ENCODE measurements at regions not wholly inside any gene's neighbourhood (a gene's known extent, or its start where the extent isn't known, plus 50 kb on each side); places are given as distances from the start of the nearest gene placed in this dataset.

DNA sequence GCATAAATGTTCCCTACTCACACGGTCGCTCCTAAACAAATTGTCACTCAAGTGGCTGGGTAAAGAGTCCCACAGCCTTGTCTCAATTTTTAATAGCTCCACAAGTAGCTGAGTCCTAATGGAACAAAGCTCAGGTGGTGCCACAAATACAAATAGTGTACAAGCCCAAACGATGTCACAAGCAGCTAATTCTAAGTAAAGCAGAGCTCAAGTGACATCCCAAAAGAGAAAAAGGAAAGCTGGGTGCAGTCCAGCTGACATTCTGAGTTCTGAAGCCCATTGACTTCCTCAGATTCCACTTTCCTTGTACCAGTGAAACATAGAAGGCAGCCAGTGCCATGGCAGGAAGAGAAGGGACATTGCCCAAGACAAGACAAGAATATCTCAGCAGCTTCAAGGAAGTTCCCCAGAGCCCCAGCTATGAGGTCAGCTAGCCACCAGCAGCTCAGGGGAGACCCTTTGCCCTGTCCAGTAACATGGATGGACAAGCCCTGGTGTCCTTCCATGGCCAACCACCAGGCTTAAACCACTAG, 231.2 kb upstream of the SGCD start:
- DNase-seq: no peak

DNA sequence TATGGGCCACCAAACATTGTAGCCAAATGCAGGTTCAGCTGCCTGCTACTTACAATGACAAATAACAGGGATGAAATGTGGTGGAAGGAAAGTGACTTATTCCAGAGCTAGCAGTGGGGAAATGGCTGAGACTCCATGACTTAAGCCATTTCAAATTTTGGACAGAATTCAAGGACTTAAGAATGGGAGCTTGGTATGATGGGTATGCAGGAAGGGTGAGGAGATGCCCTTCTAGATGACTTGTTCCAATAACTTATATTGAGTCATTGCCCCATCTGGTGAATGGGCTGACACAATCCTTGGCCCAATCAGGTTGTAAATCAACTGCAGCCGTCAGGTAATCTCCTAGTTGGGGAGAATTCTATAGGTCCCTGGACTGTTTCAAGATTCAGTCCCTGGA, 230.7 kb upstream of the SGCD start:
- no peak for DNase-seq

DNA sequence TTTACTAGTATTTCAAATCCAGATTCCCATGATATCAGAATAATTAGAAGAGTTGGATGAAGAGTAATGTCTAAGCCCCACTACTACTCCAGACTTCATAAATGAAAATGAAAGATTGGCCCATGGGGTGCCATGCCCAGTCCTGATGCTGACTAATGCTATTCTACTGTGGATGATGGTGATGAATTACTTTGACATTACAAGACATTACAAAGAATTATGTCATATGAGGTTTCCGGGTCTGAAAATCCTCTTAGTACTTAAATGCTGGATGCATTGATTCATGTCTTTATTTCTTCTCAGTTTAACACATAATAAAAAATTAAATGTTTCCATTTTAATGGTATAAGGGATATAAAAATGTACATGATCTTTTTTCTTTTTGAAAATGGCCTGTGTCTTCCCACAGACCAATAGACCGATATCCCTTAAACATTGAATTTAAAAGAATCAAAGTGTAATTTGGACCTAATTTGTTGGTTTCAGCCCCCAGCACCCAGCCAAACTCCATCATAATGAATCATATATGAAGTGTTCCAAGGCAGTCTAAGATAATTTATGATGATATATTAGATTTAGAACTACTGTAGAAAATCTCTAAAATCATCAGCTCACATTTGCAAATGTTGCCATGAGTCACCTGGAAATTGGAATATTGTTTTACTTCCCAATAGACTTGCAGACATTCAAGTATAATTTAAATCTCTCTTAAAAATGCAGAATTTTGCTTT, 223.6 kb upstream of the SGCD start:
- no peak for DNase-seq

DNA sequence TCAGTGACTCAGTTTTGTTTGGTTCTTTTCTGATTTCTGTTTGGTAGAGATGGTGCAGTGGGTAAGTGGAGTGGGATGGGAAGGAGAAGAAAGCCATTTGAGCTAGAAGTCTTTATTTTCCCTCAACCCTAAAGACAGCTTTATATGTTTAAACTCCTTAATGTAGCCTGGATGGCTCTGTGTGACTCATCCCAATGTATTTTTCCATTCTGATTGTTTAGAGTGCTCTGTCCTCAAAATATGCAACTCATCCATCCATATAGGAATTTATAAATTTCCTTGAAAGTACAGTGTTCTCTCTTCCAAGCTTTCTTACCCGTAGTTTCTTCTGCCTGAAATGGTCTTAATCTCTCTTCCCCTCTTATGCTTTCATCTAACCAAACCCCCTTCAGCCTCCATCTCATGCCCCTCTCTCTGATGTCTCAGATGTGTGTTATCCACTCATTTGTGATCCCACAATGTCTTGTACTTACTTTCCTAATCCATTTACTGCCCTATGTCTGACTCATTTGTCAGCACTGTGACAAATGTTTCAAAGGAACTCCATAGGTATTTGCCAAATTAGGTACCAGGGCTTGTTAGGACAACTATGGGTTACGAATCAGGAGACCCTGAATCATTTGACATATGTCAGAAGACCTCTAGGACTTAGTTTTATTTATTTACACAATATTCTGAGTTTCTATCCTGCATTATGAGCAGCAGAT, 217.5 kb upstream of the SGCD start:
- DNase-seq: no peak

DNA sequence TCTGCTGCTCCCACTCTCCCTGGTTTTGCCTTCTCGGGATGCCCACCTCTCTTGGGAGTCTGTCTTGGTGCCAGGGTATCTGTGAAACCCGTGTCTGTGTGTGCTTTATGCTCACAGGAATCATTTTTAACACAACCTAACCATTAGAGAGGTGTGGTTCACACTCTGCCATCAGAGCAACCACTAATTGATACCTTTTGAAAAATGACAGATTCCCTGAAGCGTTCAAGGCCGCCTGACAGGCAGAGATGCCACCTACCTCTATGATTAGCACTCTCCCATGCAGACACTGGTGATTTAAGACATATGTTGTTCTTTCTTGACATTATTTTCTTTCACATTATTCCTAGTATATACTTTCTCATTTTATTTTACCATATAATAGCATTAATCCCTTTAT, 207.3 kb upstream of the SGCD start:
- no peak for DNase-seq

DNA sequence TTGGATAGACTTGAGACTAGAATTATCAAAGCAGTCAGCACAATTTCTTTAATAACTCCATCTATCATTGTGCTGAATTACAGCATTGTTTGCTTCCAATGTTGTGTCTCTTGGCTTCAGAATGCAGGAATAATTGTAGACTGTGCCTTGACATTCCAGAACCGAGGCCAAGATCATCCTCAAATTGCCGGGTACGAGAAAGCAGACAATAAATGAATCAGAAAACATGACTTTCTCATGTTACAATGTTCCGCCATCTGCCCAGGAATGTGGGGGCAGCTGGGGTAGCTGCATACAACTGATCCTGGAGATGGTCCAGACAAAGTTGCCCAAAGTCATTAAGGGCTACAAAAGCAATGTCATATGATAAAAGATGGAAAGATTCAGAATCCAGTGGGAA, 206.2 kb upstream of the SGCD start:
- DNase-seq: no peak

DNA sequence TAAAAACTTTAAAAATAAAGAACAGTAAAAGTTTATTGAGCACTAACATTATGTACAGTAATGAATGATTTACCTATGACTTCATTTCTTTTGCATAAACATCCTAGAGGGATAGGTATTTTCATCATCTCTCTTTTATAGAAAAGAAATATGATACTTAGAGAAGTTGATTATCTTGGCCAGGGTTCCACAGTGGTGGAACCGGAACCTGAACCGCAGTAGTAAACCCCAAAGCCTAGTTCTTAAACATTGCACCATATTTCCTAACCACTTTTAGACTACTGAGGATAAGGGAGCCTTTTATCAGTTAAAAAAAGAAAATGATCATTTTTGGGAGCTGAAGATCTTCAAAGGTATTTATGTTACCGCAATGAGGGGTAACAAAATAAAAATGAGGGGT, 205.7 kb upstream of the SGCD start:
- DNase-seq: no peak

DNA sequence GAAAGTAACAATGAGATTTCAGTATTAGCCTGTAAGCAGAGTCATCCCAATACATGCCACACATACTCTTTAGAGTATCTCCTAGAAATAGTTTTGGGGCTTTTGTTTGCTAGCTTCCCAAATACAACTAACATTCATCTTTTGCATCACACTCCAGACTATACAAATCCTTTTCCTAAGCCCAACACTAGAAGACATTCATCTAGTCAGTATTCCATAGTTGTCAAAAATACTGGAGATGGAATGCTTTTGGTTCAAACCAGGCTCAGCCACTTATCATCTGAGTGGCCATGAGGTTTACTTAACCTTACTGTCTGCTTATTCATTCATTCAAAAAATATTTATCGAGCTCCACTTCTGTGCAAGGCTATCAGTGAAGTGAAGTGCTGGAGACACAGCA, 205.1 kb upstream of the SGCD start:
- no peak for DNase-seq

DNA sequence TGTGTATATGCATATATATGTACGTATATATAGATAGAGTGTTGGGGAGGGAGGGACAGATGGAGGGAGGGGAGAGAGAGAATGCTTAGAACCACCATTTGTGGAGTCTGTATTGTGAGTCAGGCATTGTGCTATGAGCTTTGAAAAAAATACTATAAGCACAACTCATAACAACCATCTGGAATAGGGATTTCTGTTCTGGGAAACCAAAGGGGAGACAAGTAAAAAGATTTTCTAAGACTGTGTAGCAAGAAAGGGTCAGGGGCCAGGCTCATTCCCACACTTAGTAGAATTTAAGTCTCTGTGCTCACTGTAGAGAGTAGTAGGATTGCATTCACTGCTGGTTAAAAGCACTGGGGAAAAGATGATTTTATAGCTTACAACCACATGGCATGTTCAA, 202.3 kb upstream of the SGCD start:
- DNase-seq: no peak

DNA sequence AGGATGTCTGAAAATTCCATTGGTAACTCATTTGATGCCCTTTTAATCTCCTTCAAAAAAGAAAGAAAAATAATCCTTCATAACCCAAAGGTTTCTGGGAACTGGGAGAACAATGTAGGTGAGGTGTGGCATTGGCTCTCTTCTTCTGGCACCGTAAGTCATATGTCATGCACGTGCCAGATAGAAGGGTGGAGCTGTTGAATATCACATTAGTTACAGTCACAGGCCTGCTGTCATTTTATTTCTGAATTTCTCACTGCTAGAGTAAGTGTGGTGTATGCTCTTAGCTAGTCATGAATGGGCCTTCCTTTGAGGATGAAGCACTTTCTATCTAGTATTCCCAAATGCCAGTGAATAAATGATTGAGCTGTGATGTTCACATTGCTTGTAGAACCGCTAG, 201.8 kb upstream of the SGCD start:
- DNase-seq: no peak

DNA sequence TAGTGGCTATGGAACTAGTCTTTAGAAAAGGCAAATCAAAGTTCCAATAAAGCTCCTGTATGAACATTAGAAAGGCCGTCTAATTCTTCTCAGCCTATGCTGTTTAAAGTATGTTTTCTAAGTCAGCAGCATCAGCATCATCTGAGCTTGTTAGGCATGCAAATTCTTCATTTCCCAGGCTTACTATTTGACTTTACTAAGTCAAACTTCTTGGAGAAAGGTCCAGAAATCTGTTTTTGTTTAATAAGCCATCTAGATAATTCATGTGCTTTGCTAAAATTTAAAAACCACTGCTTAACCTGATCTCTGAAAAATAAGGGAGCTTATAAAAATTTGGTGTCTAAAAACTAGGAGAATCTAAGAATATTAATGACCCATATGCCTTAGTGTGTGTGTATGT, 200.2 kb upstream of the SGCD start:
- no peak for DNase-seq

DNA sequence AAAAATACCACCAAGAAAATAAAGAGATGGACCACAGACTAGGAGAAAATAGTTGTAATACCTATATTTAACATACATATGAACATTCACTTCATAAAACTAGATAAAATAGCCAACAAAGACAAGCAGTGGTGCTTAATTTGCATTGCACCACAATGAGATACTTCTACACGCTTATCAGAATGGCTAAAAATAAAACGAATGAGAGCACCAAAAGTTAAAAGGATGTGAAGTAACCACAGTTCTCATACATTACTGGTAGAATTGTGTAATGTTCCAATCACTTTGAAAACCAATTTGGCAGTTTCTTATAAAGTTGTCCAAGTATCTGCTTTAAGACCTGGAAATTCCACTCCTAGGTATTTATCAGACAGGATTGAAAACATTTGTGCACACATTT, 198.9 kb upstream of the SGCD start:
- DNase-seq: no peak

DNA sequence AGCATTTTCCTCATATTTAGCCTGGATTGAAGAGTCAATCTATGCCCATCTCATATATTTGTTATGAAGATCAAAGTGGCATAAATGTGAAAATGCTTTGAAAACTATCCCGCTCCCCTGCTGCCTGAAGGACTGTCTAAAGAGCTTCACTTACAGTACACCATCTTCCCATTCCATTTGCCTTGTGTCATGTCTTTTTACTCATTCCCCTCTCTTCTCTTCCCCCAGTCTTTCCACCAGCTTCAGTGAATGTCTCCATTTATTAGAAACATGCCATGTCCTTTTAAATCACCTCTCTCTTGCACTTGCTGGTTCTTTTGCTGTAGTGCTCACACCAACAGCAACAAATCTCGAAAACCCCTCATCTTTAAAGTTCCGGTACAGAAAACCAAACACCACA, 192.7 kb upstream of the SGCD start:
- no peak for DNase-seq

DNA sequence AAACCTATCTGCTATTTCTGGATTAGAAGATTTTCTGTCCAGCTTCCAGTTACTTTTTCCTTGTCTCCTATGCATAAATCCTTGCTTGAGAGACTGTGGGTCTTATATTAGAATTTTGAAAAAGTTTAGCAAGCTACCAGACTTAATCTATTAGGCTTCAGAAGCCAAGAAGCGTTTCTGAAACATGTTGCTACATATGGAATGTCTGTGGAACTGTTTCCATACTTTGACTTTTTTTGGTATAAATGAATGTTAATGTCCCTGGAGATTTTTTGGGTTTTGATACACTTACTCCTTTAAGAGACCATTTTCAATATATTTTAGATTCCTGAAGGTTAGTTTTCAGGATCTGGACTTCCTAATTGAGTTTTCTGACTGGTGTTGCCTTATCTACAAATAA, 191.4 kb upstream of the SGCD start:
- DNase-seq: no peak

DNA sequence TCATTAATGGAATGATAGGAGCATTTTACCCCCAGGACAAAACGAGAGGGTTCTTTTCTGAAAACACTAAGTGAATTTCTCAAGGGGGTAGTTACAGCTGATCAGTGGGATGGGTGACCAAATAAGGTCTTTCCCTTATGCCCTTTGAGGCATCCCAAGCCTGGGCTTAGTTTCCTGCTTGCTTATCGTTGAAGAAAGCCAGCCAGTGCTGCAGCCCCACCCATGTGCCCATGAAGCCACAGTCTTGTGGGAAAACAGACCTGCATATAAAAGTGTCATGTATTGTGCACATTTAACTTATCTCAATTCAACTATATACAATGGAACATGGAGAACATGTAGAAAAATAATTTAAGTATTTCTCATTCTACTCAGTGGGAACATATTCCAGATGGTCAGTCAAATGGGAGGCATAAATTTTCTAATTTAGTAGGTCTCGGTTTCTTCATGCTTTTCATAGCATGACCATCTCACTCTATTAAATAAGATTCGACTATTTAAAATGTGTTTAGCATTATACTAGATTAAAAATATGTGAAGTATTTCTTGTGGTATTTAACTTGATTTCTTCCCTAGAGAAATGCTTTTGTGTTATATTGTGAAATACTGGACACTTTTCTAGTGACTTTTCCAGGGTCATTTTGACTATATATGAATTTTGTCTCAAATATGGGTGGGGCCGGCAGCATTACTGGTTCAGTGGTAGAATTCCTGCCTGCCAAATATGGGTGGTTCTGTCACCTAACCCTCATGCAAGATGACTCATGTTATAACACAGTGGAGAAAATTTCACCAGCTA, 189.7 kb upstream of the SGCD start:
- no peak for DNase-seq

DNA sequence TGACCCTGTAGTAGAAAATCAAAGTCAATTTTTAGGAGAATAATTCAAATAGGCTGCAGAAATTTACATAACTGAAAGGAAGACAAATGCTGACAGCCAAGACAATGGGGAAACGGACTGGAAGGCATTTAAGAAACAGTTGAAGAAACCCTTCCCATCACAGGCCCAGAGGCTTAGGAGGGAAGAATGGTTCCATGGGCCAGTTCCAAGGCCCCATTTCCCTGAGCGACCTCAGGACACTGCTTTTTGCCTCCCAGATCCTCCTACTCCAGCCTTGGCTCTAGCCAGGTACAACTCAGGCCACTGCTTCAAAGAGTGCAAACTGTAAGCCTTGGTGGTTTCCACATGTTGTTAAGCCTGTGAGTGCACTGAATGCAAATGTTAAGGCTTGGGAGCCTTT, 184.1 kb upstream of the SGCD start:
- no peak for DNase-seq

DNA sequence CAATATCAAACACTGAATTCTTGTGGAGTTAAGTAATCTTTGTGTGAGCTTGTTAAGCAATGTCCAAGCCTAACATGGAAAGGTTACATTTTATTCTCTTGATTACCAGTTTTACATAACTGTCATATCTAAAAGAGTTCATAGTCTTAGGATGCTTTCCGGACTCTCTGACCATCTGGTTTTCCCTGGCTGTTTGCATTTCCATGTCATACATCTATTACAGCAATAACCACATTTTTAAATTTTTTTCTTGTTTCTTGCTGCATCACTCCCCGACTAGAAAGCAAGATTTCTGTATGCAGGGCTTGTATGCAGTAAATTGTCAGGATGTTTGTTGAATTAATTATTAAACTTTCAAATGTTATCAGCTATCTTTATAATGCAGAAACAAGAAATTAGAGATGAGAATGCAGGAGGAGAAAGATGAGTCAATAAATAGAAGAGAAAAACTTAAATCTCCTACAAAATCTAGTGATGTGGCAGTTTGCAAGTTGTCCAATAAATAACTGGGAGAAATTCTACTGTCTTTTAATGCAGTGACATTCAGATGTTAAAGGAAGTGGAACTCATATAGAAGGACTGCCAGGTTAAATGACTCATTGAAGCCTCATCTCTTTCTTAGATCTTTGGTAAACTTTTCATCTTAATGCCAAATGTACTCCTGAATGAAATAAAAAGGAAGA, 179.6 kb upstream of the SGCD start:
- no peak for DNase-seq

DNA sequence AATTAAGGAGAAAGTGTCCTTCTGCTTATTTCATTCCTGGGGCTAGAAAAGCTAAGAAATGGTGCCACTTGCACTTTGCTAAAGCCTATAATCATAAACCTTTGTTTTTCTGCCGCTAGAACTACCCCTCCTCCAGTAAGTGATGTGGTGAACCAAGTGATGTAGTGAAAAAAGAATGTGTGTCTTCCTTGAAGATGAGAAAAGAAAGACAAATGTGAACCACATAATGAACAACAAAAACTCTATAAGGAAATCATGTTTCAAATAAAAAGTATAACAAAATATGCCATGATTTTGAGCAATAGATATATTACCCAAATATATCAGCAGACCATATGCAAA, 179.0 kb upstream of the SGCD start:
- no peak for DNase-seq

DNA sequence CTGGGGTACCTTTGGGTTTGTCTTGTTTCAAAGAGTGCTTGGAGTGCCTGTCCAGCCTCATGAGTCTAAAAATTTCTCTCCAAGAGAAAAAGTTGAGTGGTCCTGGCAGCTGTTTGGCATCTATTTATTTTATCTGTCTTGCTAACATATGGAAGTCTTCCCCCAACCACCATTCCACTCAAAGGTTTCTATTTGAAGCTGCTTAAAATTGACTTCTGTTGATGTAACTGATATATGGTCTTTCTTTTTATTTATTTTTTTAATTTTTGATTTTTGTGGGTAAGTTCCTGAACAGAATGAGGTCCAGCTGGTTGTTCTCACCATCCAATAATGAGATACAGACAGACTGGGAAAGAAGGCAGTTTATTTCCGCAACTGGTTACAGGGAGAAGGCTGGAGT, 178.7 kb upstream of the SGCD start:
- no peak for DNase-seq

DNA sequence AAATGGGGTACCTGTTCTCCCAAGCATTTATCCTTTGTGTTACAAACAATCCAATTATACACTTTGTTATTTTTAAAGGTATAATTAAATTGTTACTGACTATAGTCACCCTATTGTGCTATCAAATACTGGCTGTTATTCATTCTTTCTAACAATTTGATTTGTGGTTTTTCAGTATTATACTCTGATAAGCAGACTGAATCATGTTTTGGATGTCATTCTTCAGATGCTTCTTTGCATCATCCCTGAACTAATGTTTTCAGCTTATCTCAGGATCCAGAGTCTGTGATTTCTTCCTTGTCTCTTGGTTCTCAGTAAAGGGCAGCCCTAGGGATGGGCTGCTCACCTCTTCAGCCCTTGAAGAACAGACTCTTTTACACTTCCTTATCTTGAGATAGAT, 177.8 kb upstream of the SGCD start:
- DNase-seq: no peak

DNA sequence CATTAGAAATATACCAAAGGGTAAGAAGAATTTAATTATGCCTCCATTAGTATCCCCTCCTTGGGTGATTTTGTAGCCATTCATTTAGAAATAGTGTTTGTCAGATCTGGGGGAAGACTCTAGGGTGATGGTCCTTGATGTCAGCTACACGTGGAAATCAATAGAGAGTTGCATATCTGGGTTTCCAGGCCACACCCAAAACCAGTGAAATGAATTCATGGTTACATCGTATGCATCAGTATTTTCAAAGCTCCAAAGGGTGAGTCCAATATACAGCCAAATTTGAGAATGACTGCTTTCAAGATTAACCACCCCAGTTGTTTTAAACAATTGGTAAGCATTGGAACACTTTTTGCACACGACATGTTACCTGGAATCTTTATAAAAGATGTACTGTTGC, 173.4 kb upstream of the SGCD start:
- no peak for DNase-seq

DNA sequence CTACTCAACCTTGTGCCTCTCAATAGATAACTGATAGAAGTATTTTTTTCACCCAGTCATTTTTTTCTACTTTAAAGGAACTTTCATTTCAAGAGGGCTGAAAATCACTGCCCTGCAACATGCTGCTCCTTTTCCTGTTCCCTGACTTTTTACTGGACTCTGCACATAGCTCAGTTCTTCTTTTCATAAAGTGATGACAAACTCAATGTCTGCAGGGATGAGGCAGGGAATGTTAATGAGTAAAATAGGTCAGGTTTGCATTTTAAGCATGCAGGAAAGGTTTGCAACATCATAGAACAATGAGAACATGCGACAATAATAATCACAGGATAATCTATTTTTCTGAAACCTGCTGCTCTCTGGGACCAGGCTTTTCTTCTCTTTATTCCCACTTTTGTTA, 172.2 kb upstream of the SGCD start:
- no peak for DNase-seq

DNA sequence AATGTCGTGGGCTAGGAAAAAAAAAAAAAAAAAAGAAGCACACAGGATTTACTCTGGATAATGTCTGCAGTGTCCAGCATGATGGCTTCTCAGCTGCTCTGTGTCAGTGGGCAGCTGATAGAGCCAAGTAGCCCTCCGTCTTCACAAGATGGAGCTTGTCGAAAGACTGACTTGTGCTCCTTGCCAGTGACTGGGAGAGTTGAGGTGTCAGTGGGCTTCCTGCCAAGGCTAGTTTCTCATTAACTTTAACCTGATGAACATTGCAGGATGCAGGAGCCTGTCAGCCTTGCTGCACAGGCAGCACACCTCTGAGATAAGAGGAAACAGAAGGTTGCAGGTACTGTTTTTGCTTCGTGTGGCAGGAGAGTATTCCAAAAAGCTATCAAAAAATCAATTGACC, 171.4 kb upstream of the SGCD start:
- DNase-seq: no peak

DNA sequence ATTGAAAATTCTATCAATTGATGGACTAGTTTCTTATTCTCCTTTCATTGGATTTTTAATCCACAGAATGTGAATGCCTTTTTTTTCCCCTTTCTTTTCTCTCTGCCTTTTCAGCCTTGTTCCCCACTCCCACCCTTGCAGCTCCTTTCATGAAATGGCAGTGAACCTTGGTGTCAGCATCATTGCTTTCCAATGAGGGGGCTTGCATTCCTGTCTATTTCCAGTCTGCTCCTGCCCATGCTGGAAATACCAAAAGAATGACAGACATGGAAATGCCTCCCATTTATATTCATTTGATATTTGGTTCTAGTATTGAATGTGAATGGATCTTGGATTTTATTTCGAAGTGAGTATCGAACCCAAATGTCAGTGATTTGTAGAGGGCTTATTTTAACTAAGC, 162.7 kb upstream of the SGCD start:
- no peak for DNase-seq
